ENCODE measurements at regions not wholly inside any gene's neighbourhood (a gene's known extent, or its start where the extent isn't known, plus 50 kb on each side); places are given as distances from the start of the nearest gene placed in this dataset.

GRCh38 chr2:217273162-217273561, 413.3 kb upstream of the TNP1 start:
- no peak for DNase-seq (ENCODE audit: low read depth)

GRCh38 chr2:217271813-217272212, 411.9 kb upstream of the TNP1 start:
- DNase-seq (ENCODE audit: low read depth) = no peak

GRCh38 chr2:217270485-217271121, 410.7 kb upstream of the TNP1 start:
- no peak for DNase-seq (ENCODE audit: low read depth)

- DNase-seq (ENCODE audit: low read depth) = no peak
Observed at GRCh38 chr2:217269701-217270484, 410.0 kb upstream of the TNP1 start.

GRCh38 chr2:217268978-217269377, 409.1 kb upstream of the TNP1 start:
- no peak for DNase-seq (ENCODE audit: low read depth)

- DNase-seq (ENCODE audit: low read depth) = no peak
Observed at GRCh38 chr2:217267758-217268157, 407.9 kb upstream of the TNP1 start.

GRCh38 chr2:217263756-217264155, 403.9 kb upstream of the TNP1 start:
- DNase-seq (ENCODE audit: low read depth) = no peak

GRCh38 chr2:217262911-217263310, 403.0 kb upstream of the TNP1 start:
- DNase-seq (ENCODE audit: low read depth) = no peak

GRCh38 chr2:217261452-217261851, 401.6 kb upstream of the TNP1 start:
- DNase-seq (ENCODE audit: low read depth) = no peak

- DNase-seq (ENCODE audit: low read depth) = no peak
Observed at GRCh38 chr2:217260441-217261115, 400.7 kb upstream of the TNP1 start.

GRCh38 chr2:217258170-217258569, 398.3 kb upstream of the TNP1 start:
- no peak for DNase-seq (ENCODE audit: low read depth)

- DNase-seq (ENCODE audit: low read depth) = no peak
Observed at GRCh38 chr2:217256251-217256650, 396.4 kb upstream of the TNP1 start.

GRCh38 chr2:217254111-217254510, 394.2 kb upstream of the TNP1 start:
- DNase-seq (ENCODE audit: low read depth) = no peak

GRCh38 chr2:217252181-217252580, 392.3 kb upstream of the TNP1 start:
- no peak for DNase-seq (ENCODE audit: low read depth)

- DNase-seq (ENCODE audit: low read depth) = no peak
Observed at GRCh38 chr2:217250013-217250524, 390.2 kb upstream of the TNP1 start.

- DNase-seq (ENCODE audit: low read depth) = no peak
Observed at GRCh38 chr2:217249121-217250012, 389.5 kb upstream of the TNP1 start.

GRCh38 chr2:217248312-217248935, 388.6 kb upstream of the TNP1 start:
- DNase-seq (ENCODE audit: low read depth) = no peak

- no peak for DNase-seq (ENCODE audit: low read depth)
Observed at GRCh38 chr2:217247476-217247875, 387.6 kb upstream of the TNP1 start.

GRCh38 chr2:217246108-217246507, 386.2 kb upstream of the TNP1 start:
- DNase-seq (ENCODE audit: low read depth) = no peak

GRCh38 chr2:217244815-217245214, 385.0 kb upstream of the TNP1 start:
- no peak for DNase-seq (ENCODE audit: low read depth)

- no peak for DNase-seq (ENCODE audit: low read depth)
Observed at GRCh38 chr2:217242947-217243346, 383.1 kb upstream of the TNP1 start.
